ENCODE measurements at regions not wholly inside any gene's neighbourhood (a gene's known extent, or its start where the extent isn't known, plus 50 kb on each side); places are given as distances from the start of the nearest gene placed in this dataset.

DNA sequence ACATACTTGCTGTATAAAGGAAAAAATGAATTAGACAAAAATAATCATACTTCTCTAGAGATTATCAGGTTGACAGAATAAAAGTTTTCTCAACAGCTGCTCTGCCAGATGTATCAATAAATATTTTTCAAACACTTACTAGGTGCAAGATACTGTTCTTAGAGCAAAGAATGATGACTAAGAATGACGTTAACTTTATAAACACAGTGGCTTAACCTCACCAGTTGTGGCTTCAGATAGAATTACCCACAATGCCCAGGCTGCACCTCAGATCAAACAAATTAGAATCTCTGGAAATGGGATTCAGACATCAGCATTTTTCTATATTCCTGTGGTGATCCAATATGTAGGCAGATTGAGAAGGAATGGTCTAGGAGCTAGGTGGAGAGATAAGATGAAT lies 422.4 kb upstream of the ATP11B start:
- no peak for DNase-seq

DNA sequence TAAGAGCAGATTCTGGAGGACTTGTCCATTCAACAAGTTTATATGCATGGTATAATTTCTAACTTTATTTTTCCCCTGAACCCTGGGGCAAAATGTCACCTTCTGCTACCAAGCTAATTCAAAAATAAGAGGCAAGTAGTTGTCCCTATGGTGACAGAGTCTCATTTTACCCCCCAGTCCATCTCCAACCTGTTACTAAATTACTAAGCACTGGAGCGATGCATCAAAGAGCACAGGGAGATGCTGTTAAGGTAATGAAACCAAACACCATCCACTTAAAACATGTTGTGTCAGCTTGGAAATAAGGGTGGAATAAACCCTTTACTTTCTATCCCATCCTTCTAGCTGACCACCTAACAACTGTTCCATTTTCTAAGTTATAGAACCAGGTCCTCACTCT lies 417.4 kb upstream of the ATP11B start:
- DNase-seq = no peak

DNA sequence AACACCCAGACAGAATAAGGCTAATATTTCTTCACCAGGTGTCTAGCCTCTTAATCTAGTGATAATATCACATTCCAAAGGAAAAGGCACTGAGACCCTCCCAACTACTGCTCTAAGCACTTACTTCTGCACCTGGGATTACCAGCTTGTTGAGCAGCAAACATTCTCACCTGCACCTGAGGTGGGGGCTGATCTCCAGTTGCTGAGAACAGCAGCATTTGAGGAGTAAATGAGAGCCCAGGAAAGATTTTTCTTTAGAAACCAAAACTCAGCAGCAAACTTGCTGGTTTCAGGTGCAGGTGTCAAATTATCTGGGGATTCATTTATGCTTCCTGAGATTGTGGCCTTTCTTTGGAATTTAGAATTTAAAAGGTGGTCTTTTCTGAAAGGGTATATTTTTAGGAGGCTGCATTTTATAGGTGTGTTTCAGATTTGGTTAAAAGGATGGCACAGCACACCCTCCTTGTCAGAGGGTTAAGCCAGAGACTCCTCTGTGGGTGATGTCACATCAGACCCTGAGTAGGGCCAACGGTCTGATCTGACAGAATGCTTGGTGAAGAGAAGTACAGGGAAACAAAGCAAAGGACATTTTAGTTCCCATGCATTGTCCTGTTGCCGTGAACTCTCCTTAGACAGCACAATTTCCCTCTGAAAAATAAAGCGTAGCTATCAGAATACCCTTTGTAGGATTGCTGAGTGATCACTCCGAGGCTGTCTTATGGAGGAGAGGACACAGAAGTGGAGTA lies 411.0 kb upstream of the ATP11B start:
- no peak for DNase-seq

DNA sequence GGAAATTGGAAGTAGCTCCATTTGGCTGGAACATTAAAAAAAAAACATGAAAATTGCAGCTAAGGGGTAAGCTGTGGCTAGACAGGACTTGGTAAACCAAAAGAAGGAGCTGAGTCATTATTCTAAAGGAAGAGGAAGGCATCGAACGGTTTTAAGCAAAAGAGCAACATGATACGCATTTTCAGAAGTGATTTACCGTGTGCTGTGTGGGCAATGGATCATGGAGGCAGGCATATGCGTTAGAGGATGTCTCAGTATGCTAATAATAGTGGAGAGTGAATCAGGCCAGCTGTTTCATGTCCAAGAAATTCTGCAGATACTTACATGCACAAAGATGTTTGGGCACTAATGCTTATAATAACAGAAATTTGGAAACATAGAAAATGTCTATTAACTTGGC lies 409.1 kb upstream of the ATP11B start:
- no peak for DNase-seq

DNA sequence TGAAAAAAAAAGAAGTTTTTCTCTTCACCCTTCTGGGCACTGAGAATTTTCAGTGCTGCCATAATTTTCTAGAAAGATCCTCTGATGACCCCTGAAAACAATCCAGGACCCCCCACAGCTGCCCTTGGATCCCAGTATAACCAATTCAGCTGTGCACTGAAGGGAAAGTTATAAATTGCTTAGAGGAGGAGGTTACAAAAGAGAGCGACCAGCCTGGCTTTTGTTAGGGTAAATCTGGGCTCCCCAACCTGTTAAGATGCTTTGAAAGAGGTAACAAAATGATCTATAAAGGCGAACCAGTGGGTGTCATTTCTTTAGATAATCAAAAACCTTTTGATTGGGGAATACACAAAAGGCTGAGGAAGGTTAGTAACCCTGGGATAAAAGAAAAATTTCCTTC lies 407.9 kb upstream of the ATP11B start:
- DNase-seq = no peak

DNA sequence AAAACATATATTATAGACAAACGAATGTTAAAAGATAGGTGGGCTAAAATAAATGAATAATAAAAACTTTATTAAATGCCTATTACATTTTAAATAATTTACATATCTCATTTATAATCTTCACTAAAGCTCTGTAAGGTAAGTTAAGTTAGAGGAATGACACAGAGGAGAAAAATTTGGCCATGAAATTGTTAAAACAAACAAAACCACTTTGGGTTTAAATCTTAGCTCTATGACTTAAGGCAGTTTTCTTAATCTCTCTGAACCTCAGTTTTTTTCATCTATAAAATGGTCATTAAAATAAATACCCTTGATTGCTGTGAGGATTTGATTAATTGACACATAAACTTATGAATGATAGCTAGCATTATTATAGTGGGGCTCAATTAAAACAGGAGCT lies 404.8 kb upstream of the ATP11B start:
- DNase-seq = no peak

DNA sequence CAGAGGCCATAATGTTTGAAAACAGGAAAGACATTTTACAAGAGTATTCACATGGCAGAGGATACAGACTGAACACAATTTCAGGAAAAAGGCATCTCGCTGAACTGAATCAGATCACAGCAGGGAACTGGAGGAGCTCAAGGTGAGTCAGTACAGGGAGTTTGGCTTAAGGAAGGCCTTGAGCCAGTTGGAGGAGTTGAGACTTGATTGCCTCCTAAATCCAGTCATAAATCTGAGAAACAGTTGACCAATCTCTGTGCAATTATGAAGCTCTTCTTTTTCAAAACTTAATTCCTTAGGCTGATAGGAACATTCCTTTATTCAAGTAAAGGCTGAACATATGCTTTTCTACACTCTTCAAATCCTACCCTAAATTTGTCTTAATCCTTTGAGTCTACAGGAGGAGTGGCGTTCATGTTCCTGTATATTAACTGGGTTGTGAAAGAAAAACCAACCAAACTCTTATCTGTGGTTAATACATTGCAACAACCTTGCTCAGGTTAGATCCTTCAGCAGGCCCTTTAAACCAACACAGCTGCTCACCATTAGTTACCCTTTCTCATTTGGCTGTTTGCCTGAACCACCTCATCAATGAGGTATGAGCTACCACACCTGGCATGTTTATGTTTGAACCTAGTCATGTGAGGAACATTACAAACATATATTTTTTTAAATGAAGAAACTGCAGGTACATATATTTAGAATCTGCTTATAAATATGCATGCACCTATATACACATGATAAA lies 404.1 kb upstream of the ATP11B start:
- peak; percentile 89 for DNase-seq

DNA sequence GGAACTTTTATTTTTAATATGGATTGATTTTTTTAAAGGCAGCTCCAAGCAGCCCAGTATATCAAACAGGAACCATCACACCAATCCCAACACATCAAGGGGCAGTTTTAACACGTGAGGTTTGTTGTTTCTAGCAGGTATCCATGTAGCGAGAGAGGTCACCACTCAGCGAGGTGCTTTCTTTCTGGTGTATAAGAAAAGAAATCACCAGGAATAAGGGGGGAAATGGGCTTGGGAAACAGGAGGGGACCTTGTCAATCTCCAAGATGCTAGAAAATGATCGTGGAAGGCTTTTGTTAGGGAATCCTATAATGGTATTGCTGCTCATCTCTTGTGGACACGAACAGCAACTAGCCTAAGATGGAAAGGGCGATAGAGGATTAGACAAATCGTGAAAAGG lies 402.9 kb upstream of the ATP11B start:
- no peak for DNase-seq

DNA sequence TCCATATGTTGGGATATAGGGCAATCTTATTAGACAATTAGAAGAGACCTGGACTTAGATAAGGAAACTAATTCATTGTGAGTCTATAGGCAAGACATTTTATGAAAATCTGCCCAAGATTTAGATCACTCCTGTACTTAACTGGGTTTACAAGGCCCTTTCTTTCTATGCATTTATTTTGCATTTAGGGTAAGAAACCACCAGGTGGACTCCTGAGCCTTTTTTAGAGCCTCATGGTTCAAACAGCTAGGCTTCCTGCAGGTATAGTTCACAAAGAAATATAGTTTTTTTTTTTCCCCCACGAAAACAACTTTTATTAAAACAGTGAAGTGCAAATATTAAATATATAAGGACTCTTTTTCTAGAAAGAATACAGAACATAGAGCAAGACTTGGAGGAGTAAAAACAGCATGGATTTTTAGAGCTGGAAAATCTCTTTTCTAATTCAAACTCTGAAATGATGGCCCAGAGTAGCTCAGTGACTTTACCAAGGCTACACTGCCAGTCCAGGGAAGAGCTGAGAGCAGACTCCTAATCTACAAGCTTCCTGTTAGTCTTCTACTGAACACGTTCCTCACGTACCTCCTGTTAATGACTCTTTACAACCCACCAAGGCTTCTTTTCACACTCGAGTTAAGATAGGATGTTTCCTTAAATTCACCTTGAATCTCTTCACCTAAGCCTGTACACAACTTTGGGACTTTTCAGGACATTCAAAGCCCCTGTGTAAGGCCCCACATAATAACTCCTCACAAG lies 400.9 kb upstream of the ATP11B start:
- DNase-seq = no peak

DNA sequence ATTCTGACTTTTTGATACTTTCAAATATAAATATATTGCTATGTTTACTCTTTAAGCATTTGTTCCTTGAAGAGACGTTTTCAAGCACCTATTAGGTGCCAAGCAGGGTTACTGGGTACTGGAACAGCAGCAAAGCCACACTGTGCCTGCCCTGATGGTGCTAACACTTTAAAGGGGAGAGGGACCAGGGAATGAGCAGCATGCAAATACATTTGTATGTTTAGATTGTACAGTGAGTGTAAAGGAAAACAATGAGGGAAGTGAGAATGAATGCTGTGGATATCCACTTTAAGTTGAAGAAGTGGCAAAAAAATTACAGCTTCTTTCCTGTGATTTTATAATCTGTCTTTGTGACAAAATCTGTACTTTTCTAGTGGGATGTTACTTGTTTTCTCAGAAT lies 400.2 kb upstream of the ATP11B start:
- no peak for DNase-seq

DNA sequence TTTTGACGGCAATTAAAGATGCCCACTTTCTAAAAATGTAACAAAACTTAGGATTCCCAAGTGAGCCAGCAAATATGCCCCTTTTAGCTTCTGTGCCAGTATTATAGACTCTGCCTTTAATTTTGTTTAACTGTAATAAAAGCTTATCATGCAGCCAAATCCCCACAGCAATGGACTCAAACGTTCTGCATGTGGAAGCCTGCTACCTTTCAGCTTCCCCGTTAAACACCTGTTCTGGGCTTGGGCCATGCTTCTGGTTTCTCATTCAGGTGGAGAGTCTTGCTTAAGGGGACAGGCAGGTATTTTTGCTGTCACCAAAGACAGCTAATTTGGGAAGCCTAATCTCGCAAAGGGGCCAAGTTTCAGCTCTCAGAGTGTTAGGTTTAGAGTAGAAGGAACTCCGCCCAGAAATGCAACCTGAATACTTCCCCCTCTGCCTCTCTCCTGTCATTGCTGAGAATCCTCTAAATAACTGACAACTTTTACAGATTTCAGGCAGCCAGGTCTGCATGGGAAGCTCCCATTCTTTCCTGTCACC lies 399.4 kb upstream of the ATP11B start:
- no peak for DNase-seq

DNA sequence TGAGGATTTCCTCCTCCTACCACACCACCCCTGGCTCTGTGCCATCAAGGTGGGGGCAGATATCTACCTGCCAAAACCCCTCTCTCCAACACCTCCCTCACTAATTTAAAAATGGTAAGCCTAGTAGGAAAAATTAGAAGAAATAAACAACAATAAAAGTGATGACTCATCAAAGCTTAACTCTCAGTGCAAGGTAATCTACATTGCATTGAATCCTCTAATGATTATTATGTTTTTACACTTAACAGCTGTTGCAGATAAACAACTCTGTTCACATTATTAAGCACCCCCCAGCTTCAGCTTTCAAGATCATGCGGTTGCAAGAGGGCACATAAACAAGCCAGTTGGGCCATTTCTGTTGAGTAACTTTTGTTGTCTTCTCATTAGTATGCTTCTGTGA lies 396.1 kb upstream of the ATP11B start:
- DNase-seq = no peak

DNA sequence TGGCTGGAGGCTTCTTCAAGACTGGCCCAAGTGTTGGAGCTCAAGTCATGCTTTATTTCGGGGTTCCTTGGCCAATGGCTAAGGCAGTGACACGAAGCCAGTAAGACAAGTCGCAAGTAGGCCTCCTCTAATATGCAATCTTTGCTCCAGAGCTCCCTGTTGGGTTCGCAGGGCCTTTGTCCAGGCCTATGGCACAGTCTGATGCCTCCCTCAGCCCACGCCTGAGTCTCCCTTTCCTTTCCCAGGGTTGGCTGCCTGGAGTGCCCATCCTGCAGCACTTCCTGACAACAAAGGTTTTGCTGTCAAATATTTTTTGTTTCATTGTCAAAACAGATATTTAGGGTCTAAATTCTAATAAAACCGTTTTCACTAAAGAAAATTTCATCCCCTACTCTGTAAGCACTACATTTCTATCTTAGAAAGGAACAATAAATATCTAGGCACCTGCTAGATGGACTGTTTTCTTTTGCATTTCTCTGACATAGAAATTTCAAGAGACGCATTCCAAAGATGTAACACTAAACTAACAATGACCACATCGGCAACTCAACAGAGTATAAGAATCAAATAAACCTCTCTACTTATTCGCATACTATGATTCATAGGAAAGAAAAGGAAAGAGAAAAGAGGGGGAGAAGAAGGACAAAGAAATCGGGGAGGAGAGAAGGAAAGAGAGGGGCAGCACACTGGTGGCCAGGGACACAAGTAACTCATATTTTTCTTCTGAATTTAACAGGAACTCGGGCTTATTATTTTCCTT lies 393.1 kb upstream of the ATP11B start:
- DNase-seq = no peak

DNA sequence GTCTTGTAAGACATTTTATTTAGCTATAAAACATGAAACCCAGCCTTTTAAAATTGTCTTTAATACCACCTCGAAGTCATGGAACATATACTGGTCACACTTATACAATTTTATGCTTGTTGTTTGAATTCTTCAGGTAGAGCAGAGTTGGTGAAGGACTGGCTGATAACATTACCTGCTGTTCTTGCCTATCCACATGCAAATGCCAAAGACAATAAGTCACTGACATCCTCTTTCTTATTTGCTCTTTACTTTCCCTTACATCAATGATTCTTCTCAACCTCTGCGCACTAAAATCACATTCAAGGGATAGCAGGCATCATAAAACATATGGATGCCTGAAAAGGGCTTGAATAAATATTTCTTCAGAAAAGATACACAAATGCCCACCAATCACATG lies 392.5 kb upstream of the ATP11B start:
- DNase-seq = no peak

DNA sequence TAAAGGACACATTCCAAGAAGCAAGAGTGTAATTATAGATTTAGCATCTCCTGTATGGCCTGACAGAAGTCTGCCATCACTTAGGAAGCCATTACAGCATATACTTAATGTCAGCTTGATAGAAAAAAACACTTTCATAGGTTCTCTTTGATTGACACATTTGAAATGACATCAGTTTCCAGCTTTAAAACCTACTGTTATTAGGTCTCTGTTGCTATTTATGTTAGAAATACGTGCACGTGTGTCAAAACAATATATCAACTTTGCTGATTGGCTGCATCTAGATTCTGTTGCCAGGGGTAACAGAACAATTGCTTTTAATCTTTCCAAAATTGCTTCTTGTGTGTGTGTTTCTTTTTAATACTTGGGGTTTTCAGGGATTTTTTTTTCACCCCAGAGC lies 389.3 kb upstream of the ATP11B start:
- no peak for DNase-seq

DNA sequence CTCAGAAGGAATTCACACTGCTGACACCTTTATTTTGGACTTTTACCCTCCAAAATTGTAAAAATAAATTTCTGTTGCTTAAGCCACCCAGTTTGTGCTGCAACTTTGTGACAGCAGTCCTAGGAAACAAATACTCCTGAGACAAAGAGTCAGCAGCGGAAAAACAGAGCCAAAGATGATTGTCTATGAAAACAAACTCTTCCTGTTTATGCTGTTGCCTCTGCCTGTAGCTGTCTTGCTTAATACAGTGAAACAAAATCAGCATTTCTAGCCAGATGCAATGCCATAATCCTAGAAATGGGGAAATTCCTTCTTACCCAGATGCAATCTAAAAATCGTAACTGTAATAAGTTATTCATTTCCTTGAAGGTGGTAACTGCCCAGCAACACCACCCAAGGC lies 387.5 kb upstream of the ATP11B start:
- DNase-seq = no peak

DNA sequence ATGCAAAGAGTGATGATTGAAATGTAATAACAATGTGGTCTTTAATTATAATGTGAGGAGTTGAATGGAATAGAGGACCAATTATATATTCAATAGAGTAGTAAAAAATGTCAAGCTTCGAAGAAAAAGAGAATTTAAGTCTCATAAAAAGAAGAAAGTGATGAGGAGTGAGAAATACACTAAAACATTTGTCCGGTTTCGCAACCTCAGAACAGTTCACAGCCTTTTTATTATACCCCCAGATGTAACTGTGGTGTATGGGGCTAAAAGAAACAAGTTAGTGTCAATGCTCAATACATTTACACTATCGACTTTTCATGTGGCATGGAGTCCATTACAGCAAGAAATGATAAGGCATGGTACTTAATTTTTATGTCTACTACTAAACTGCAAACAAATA lies 386.5 kb upstream of the ATP11B start:
- DNase-seq = no peak

DNA sequence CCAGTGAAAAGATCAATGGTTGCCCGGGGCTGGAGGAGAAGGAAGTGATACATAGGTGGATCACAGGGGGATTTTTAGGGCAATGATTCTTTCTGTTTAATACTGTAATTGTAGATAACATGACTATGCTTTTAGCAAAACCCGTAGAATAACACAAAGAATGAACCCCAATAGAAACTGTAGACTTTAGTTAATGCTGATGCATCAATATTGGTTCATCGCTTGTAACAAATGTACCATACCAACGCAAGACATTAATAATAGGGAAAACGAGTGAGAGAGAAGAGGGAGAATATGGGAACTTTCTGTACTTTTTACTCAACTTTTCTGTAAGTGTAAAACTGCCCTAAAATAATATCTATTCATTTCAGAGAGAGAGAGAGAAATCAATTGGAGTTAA lies 383.3 kb upstream of the ATP11B start:
- DNase-seq = no peak

DNA sequence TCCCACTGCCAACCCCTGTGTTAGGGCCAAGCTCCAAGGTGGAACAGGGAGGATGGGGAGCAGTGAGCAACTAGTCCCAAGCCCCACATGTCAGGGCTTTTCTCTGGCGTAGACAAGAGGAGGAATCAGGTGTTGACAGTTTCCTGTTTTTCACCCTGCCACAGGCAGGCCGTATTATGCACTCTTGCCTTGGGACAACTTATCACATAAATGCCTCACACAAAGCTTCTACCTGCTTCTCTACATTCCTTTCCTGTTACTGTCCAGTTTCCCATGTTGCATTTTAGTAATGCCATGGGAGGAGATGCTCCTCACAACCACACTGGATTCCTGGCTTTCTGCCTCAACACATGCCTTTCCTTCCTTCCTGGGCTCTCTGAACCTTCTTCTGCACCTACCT lies 381.2 kb upstream of the ATP11B start:
- no peak for DNase-seq

DNA sequence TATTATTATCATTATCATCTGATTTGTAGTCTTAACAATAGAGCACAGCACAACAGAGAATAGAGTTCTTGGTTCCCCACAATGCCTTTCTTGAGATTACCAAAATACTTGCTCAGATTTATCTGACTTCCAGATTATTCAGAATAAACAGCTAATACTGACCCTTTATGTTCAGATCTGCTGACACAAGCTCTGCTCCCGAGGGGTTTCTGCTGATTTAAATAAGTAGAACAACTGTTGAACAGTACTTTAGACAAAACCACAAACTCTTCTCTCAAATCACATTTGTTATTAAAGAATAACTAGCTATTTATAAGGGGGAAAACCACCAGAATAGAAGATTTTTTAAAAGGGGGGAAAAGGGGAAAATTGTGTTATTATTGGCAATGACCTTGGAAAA lies 380.2 kb upstream of the ATP11B start:
- DNase-seq = no peak

DNA sequence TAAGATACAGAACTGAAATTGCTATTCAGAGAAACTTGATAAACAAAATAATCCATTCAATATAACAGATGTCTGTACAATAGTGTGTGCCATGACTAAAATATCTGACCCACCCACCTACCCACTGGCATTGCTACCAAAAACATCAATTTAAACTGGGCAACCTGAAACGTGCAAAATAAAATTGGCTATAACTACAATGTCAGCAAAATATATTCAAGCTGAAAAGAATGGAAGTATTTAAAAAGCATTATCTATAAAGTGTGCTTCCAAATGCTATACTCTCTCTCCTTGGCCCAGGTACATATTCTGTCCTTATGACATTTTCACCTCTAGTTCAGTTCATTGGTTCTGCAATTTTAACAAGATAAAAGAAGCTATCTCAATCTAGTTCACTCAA lies 379.6 kb upstream of the ATP11B start:
- no peak for DNase-seq

DNA sequence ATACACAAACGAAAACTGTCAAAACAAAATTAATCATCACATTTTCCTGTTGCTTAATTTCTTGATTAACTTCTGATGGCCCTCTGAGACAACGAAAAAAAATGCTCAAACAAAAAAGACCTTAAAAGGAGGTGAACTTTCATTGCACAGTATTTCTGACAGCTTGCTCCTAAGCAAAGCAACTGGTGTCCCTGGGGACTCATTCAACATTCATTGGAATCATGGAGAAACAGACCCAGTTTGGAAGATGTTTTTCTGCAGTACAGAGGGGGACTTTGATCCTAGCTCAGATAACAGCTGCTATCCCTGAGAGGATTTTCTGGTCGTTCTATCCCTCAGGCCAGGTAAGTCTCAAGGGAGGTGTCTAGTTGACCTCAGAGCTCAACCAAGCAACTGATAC lies 378.7 kb upstream of the ATP11B start:
- no peak for DNase-seq

DNA sequence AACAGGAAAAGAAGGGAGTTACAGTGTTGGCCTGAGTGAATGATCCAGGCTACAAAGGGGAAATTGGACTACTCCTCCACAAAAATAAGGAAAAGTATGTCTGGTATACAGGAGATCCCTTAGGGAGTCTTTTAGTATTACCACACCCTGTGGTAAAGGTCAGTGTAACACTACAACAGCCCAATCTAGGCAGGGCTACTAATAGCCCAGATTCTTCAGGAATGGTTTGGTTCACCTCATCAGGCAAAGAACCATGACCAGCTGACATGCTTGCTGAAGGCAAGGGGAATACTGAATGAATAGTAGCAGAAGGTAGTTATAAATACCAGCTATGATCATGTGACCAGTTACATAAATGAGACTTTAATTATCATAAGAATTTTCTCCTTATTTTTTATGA lies 372.6 kb upstream of the ATP11B start:
- DNase-seq = no peak

Measured in NCI-H2081 treated with DMSO at 0.1 percent for 48 hours (cell line).